Activated naive CD8-positive, alpha-beta T cell (primary cell): ENCODE measurements at regions not wholly inside any gene's neighbourhood (a gene's known extent, or its start where the extent isn't known, plus 50 kb on each side); places are given as distances from the start of the nearest gene placed in this dataset.

Source experiments
- H3K27ac Mint-ChIP-seq: one replicate; pipeline ENCODE4 v1.8.0; 2021; ENCODE audit warnings: mixed read lengths
- H3K27me3 Mint-ChIP-seq: one replicate; pipeline ENCODE4 v1.8.0; 2021; ENCODE audit warnings: mixed read lengths
- H3K36me3 Mint-ChIP-seq: one replicate; pipeline ENCODE4 v1.8.0; 2021; ENCODE audit warnings: mixed read lengths
- H3K4me1 Mint-ChIP-seq: one replicate; pipeline ENCODE4 v1.8.0; 2021; ENCODE audit warnings: low read depth, mixed read lengths
- H3K4me3 Mint-ChIP-seq: one replicate; pipeline ENCODE4 v1.8.0; 2021; ENCODE audit warnings: mild to moderate bottlenecking, mixed read lengths
- H3K9me3 Mint-ChIP-seq: one replicate; pipeline ENCODE4 v1.8.0; 2021; ENCODE audit warnings: low read depth, mixed read lengths

DNA sequence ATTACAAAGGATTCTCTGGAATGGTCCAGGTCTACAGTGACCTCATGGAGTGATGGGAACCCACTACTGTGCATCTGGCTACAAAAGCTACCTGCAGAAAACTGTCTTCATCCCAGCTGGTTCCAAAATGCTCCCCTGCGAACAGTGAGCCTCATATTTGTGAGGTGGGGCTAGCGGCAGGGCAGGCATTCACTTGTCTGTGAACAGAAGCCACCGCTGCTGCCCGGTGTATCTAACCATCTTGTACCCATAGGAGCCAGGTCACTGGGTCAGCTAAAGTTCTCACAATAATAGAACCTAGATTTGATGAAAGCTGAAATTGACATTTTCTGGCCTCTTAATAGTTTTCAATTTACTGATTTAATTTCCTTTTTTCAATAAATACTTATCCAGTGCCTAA is 150.7 kb downstream of the KLF13 start:
- Mint-ChIP-seq H3K36me3 (peaks cover 13% of the 10 kb centered on the region), H3K27ac (peak overlapping the region; percentile 70), H3K4me3 (no peak overlapping the region), H3K9me3 (peaks cover 3% of the 10 kb centered on the region), H3K4me1 (peaks cover 65% of the 10 kb centered on the region), H3K27me3 (no peaks in the 10 kb centered on the region)

DNA sequence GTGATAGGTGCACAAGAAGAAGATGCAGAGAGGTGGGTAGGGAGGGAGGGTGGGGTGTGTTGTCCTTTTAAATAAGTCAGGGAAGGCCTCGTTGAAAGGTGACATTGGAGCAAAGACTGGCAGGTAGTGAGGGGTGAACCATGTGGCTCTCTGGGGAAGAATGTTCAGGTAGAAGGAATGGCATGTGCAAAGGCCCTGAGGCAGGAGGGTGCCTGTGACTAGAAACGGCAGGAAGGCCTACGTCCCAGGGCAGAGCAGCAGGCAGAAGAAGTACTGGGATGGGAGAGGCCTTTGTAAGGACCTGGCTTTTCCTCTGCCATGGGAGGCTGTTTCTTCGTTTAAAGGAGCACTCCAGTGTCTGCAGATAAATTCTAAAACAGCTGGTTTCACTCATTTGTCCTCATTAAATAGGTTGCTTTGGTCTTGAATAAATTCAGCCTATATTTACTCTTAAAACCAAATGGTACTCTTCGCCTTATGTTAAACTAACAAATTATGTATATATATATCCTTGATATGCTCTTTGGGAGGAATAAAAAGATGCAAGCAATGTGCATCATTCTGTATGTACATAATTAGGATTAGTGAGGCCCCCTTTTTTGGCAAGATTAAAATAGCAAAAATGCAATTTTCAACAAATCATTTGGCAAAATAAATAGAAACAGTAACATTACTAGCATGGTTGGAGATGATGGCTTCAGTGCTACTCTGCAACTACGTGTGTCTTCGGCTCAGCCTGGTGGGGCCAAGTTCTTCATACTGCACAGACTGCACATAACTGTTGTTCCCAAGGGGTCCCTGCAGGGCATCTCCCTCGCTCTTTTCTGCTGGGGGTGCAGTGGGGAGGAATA is 151.4 kb downstream of the KLF13 start:
- peaks cover 61% of the 10 kb centered on the region for H3K4me1 Mint-ChIP-seq
- H3K27ac Mint-ChIP-seq = peak overlapping the region; percentile 70
- H3K36me3 Mint-ChIP-seq = peaks cover 13% of the 10 kb centered on the region
- H3K27me3 Mint-ChIP-seq = no peaks in the 10 kb centered on the region
- no peak overlapping the region for H3K4me3 Mint-ChIP-seq
- peaks cover 3% of the 10 kb centered on the region for H3K9me3 Mint-ChIP-seq

DNA sequence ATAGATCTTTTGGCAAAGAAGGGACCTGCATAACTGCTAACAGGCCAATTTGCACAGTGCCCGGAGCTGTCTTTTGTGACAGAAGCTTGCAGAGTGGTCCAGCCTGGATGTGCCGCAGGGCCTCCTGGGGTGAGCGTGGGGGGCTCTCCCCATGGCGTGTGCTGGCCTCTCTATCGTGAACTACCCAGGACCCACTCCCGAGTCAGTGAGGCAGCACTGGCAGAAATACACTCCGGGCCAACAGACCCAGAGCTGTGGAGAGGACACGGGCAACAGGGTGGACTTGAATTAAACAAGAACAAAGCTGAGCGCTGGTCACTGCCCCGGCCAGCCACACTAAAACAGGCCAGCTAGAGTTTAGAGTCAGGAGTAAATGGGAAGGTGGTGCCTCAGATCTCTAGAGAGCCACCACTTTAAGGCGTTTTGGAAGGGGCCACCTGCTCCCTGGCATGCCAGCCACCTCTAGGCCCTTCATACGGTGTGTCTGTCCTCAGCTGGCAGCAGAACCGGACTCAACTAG is 152.1 kb downstream of the KLF13 start:
- H3K27me3 Mint-ChIP-seq = no peaks in the 10 kb centered on the region
- peaks cover 54% of the 10 kb centered on the region for H3K4me1 Mint-ChIP-seq
- peak overlapping the region; percentile 58 for H3K27ac Mint-ChIP-seq
- peaks cover 3% of the 10 kb centered on the region for H3K9me3 Mint-ChIP-seq
- H3K36me3 Mint-ChIP-seq = peaks cover 13% of the 10 kb centered on the region
- H3K4me3 Mint-ChIP-seq = no peak overlapping the region

DNA sequence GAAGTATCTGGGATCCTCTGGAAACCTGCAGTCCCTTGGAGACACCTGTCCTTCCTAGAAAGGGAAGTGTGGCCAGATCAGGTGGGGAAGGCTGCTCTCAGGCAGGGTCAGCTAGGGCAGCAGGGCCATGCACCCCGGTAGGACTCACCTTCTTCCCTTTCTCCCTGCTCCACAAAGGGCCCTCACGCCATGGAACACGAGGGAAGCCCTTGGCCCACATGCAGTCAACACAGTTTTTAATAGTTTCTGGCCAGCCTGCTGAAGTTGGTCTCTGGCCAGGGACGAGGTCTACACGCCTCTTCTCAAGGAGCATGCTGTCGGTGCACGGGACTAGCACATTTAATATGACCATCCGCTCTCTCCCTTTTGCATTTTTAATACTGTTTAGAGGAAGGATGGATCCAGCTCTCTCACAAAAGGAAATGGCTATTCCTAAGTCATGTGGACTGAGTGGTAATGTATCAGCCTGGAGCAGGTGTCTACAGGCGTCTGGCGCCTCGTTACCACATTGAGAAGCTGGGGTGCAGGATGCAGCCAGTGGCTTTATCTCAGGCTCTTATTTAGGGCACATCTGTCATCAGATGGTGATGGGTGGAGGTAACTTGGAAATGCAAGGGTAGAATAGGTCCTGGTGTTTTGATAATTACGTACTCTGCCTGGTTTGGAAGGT is 153.9 kb downstream of the KLF13 start:
- H3K36me3 Mint-ChIP-seq = peaks cover 6% of the 10 kb centered on the region
- H3K27ac Mint-ChIP-seq = peak overlapping the region; percentile 54
- H3K4me3 Mint-ChIP-seq = peak overlapping the region; percentile 62
- H3K4me1 Mint-ChIP-seq = peaks cover 48% of the 10 kb centered on the region
- peaks cover 3% of the 10 kb centered on the region for H3K9me3 Mint-ChIP-seq
- no peaks in the 10 kb centered on the region for H3K27me3 Mint-ChIP-seq

DNA sequence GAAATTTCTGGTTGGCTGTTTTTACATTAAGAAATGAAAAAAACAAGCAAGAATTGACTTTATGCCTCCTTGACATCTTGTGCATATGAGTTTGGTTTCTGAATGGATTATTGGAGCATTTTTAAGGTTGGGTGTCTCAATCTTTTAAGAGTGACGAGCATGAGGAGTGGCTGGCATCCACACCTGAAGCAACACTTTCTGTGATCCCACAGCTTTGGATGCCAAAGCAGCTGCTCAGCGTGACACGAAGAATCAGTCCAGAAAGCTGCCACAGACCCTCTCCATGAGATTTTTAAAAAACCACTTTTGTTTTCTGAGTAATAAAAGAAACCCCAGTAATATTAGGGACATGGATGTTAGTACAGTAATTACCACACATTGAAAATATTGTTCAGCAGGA is 154.5 kb downstream of the KLF13 start:
- no peaks in the 10 kb centered on the region for H3K27me3 Mint-ChIP-seq
- peak overlapping the region; percentile 25 for H3K27ac Mint-ChIP-seq

DNA sequence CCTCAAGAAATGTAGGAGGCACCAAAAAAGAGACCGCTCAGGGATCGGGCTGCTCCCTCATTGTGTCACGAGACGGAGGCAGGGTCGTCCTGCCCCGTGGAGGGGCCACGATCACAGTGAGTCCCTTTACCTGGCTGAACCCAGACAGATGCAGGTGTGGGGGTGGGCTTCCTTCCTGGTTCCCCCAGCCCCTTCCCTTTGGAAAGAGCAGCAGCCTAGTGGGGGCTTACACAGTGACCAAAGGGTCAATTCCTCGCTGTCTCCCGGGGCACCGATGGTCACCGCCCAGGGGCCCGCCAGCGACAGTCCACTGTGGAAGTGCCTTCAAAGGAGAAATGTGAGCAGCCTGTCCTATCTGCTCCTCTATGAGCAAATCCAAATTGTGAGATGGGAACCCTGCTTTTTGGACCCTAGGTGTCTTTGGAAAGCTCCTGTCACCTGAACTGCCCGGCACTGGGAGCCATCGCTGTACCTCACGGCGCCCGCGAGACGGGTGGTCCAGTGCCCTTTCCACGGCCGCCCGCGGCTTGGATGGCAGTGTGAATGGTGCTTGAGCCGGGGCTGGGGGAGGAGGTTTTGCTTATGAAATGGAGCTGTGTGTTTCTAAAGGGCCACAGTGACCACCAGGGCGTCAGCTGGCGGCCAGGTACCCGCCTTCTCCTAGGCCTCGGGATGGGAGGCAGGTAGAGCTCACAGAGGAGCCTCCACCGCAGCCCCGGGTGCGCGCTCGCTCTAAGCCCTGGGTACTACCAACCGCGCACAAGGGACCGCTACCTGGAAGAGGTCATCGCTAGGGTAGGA is 155.7 kb downstream of the KLF13 start:
- no peaks in the 10 kb centered on the region for H3K9me3 Mint-ChIP-seq
- H3K27ac Mint-ChIP-seq = peak overlapping the region; percentile 98
- peaks cover 52% of the 10 kb centered on the region for H3K4me1 Mint-ChIP-seq
- no peaks in the 10 kb centered on the region for H3K27me3 Mint-ChIP-seq
- peaks cover 5% of the 10 kb centered on the region for H3K36me3 Mint-ChIP-seq
- peak overlapping the region; percentile 97 for H3K4me3 Mint-ChIP-seq

More for the DNA sequence above, 154.5 kb downstream of the KLF13 start:
- Mint-ChIP-seq H3K36me3 (peaks cover 5% of the 10 kb centered on the region), H3K9me3 (no peaks in the 10 kb centered on the region), H3K4me3 (peak overlapping the region; percentile 97), H3K4me1 (peaks cover 47% of the 10 kb centered on the region)

DNA sequence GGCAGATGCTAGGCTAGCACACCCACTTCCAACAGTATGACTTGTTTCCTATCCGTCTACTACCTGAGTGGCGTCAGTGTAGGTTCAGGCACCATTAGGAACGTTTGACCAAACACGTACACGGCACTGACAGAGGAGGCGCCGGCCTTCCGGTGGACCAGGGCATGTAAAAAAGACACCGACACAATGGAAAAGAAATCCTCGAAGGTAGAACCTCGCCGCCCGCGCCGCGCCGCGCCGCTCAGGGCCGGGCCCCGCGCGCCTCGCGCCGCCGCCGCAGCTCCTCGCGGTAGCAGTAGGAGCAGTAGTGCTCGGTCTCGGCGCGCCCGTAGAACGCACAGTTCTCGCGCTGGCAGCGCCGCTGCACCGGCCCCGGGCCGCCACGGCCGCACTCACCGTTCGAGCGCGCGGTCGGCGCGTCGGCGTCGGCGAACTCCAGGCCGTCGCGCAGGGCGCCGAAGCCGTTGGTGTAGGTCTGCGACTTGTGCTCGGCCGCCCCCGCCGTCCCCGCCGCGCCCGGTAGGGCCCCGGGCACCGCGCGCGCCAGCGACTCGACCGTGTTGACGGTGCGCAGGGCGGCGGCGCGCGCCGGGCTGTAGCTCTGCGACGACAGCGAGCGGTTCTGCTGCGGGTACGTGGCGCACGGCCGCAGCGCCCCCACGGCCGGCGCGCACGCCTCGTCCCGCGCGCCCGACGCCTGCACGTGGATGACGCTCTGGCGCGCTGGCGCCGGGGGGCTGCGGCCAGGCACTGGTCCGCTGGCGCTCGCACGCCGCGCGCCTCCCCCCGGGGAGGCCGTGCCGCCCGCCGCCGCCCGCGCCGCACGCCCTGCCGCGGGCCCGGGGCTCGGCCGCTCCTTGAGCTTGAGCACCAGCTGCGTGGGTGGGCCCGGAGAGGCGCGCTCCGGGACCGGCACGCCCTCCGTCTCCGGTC is 156.7 kb downstream of the KLF13 start:
- H3K9me3 Mint-ChIP-seq = no peaks in the 10 kb centered on the region
- no peaks in the 10 kb centered on the region for H3K27me3 Mint-ChIP-seq
- peaks cover 59% of the 10 kb centered on the region for H3K4me1 Mint-ChIP-seq
- H3K4me3 Mint-ChIP-seq = peak overlapping the region; percentile 97
- H3K36me3 Mint-ChIP-seq = peaks cover 2% of the 10 kb centered on the region
- H3K27ac Mint-ChIP-seq = peak overlapping the region; percentile 98

DNA sequence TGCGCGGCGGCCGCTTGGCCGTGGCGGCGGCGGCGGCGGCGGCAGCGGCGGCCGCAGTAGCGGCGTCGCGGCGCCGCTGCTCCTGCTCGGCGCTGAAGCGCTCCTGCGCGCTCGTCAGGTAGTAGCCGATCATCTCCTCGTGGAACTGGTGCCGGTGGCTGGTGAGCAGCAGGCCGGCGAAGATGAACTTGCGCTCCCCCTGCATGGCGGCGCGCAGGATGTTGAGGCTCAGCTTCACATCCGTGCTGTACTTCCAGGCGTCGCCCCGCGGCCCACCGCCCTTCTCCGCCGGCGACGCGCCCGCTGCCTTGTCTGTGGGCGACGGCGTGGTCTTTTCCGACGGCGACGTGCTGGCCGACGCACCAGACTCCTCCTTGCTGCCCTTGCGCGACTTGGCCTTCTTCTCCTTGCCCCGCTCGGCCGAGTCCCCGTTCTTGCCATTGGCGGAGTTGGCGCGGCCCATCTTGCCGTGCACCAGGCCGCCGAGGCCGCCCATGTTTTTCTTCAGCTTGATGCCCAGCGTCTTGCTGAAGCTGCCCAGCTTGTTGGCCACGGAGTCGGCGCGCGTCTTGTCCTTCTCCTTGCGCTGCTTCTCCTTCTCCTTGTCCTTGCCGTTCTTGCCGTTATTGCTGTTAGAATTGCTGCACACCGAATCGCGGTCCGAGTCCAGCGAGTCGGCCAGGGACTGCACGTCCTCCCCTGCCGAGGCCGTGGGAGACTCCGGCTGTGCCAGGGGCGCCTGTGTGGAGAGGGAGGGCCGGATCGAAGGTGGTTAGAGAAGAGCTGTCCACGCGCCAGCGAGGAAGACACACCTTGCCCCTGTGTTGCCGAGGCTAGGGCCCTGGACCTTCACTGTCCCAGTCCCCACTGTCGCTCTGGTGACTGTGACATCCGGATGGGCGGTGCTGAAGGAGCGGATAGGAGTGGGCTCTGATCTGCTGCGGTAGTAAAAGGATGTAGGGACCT is 157.6 kb downstream of the KLF13 start:
- Mint-ChIP-seq H3K9me3 (no peaks in the 10 kb centered on the region), H3K4me3 (peak overlapping the region; percentile 89), H3K27me3 (no peaks in the 10 kb centered on the region), H3K27ac (peak overlapping the region; percentile 93), H3K36me3 (peaks cover 2% of the 10 kb centered on the region), H3K4me1 (peaks cover 63% of the 10 kb centered on the region)

DNA sequence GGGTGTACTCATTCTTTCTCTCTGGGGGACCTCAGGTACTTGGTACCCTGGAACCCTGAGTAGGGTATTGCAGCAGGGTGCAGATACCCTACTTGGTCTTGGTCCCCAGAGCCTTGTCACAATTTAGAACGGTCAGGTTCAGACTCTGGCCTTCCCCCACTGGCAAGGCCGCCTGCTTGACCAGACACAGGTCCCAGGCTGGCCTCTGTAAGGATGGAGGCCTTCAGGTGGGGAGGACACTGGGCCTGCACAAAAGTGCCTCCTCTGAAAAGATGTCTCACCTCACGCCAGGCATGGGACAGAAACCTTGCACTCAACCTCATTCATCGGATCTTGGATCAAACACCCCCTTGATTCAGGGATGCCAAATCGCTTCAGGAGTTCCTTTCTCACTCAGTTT is 158.4 kb downstream of the KLF13 start:
- Mint-ChIP-seq H3K9me3 (no peaks in the 10 kb centered on the region), H3K27ac (peak overlapping the region; percentile 93), H3K36me3 (peaks cover 2% of the 10 kb centered on the region), H3K27me3 (no peaks in the 10 kb centered on the region), H3K4me1 (peaks cover 59% of the 10 kb centered on the region), H3K4me3 (peak overlapping the region; percentile 89)

DNA sequence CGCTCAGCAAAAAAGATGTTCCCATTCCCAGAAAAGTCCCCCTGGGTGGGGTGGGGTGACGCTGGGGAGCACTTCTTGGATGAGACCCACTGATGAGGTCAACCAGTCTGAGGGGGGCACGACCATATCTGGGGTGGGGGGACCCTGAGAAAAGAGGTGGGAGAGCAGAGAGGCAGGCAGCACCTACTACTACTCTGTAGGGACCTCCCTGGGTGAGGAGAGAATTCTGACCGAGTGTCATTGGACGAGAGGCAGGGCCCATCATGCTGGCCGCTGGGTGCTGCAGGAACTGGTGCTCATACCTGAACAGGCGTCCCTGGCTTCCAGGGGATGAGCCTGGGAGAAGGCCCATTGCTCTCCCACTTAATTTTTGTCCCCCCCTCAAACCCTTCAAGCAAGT is 158.8 kb downstream of the KLF13 start:
- Mint-ChIP-seq H3K4me1 (peaks cover 58% of the 10 kb centered on the region), H3K27ac (peak overlapping the region; percentile 28), H3K4me3 (peak overlapping the region; percentile 38), H3K9me3 (no peaks in the 10 kb centered on the region), H3K36me3 (peaks cover 2% of the 10 kb centered on the region), H3K27me3 (no peaks in the 10 kb centered on the region)

DNA sequence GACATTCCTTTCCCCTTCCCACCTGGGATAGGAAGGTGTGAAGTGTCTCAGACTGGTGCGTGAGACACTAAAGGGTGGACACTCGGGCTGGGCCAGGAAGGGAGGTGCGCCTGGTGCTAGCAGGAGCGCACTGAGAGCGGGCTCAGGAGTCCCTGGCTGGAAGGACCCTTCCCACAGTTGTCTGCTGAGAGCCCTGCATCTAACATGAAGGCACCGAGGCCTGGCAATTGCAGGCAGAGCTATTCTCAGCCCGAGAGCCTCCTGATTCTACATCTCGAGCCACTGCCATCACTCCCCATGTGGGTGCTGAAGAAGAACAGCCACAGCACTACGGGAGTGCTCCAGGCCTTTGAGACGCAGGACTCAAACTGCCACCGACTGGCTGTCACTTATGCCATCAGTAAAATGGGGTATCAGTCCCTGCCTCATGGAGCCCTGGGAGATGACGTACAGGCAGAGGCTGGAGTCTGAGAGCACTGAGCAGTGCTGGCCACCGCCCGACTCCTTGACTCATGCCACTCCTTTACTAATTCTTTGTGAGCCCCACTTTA is 159.4 kb downstream of the KLF13 start:
- Mint-ChIP-seq H3K4me3 (peak overlapping the region; percentile 38), H3K36me3 (no peaks in the 10 kb centered on the region), H3K9me3 (no peaks in the 10 kb centered on the region), H3K27ac (peak overlapping the region; percentile 50), H3K27me3 (no peaks in the 10 kb centered on the region), H3K4me1 (peaks cover 52% of the 10 kb centered on the region)

DNA sequence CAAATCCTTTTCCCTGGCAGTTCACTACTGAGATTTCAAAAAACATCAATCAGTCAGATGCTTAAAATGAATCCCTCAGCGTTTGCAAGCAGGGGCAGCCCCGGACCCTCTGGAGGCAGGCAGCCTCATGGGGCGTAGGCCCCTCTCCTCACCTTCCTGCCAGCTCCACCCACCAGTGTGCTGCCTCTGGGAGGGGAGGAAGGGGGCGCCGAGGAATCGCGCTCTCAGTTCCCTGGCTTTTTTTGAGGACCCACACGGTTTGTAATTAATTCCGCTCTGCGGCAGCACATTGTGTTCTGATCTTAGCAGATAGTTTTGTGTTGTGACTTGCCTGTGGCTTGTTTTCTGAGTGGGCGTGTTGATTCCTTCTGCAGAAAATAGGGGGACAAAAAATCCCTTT is 159.9 kb downstream of the KLF13 start:
- H3K4me1 Mint-ChIP-seq = peaks cover 51% of the 10 kb centered on the region
- peaks cover 4% of the 10 kb centered on the region for H3K9me3 Mint-ChIP-seq
- H3K36me3 Mint-ChIP-seq = peaks cover 5% of the 10 kb centered on the region
- H3K27ac Mint-ChIP-seq = peak overlapping the region; percentile 50
- H3K4me3 Mint-ChIP-seq = no peak overlapping the region
- H3K27me3 Mint-ChIP-seq = no peaks in the 10 kb centered on the region
